Mammary epithelial cell (primary cell): ENCODE measurements at regions not wholly inside any gene's neighbourhood (a gene's known extent, or its start where the extent isn't known, plus 50 kb on each side); places are given as distances from the start of the nearest gene placed in this dataset.

Experiments
- CTCF ChIP-seq, 2 donors: IDR thresholded peaks in 1 of 2; conservative IDR thresholded peaks in 1 of 2; 2 replicates each; pipeline ENCODE4 v1.5.1; 2011 to 2012; ENCODE audit warnings: inconsistent platforms in 2 of 2, low read length in 2 of 2, mild to moderate bottlenecking in 2 of 2, control low read depth in 1 of 2, low read depth in 1 of 2; ENCODE audit not compliant: insufficient read depth in 1 of 2; ENCODE audit errors: extremely low read depth in 1 of 2
- EZH2 ChIP-seq: IDR thresholded peaks from 2 replicates; pipeline ENCODE4 v1.6.1; 2012; ENCODE audit warnings: low read length, inconsistent platforms, borderline replicate concordance

- TF ChIP-seq EZH2, result no peak
- no peak for TF ChIP-seq CTCF (conservative IDR thresholded peaks at IDR 0.05 in 1 of 2, IDR thresholded peaks at IDR 0.05 in 1 of 2; ENCODE audit: extremely low read depth in 1 of 2, insufficient read depth in 1 of 2, low read depth in 1 of 2, low read length in 2 of 2)
Observed at GRCh38 chr10:24784923-24785322, 61.2 kb upstream of the ARHGAP21 start.
